ENCODE measurements at regions not wholly inside any gene's neighbourhood (a gene's known extent, or its start where the extent isn't known, plus 50 kb on each side); places are given as distances from the start of the nearest gene placed in this dataset.

- H3K9me3 ChIP-seq (ENCODE audit: control insufficient read depth, insufficient read depth, low read depth, low read length) = no peaks in the 10 kb centered on the region
- no peak overlapping the region for H3K27ac ChIP-seq (ENCODE audit: extremely low read depth, low read depth, low read length)
- H3K4me3 ChIP-seq (ENCODE audit: low read depth, low read length) = no peak overlapping the region
- no peaks in the 10 kb centered on the region for H3K4me1 ChIP-seq (ENCODE audit: control insufficient read depth, insufficient read depth, low read length)
- no peaks in the 10 kb centered on the region for H3K36me3 ChIP-seq (ENCODE audit: control insufficient read depth in 2 of 2, insufficient read depth in 1 of 2, low read length in 2 of 2)
- POLR2A ChIA-PET = no interaction called here
- CTCF ChIA-PET = no interaction called here
- TF ChIP-seq, protein P1, sequence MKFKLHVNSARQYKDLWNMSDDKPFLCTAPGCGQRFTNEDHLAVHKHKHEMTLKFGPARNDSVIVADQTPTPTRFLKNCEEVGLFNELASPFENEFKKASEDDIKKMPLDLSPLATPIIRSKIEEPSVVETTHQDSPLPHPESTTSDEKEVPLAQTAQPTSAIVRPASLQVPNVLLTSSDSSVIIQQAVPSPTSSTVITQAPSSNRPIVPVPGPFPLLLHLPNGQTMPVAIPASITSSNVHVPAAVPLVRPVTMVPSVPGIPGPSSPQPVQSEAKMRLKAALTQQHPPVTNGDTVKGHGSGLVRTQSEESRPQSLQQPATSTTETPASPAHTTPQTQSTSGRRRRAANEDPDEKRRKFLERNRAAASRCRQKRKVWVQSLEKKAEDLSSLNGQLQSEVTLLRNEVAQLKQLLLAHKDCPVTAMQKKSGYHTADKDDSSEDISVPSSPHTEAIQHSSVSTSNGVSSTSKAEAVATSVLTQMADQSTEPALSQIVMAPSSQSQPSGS (tag by site-specific recombination; IDR thresholded peaks at IDR 0.05; ENCODE audit: low read depth) = no peak
- TF ChIP-seq ZBTB17 (tag by site-specific recombination; IDR thresholded peaks at IDR 0.05) = no peak
- no peak for TF ChIP-seq TRIM28 (IDR thresholded peaks at IDR 0.05; ENCODE audit: borderline replicate concordance, low read length)
- no peak for TF ChIP-seq GLI2 (tag by site-specific recombination; IDR thresholded peaks at IDR 0.05; ENCODE audit: borderline replicate concordance, low read depth)
- TF ChIP-seq ZNF624 (tag by site-specific recombination; IDR thresholded peaks at IDR 0.05) = no peak
- no peak for TF ChIP-seq ZNF133 (tag by site-specific recombination; IDR thresholded peaks at IDR 0.05)
- TF ChIP-seq ZNF19 (tag by site-specific recombination; IDR thresholded peaks at IDR 0.05; ENCODE audit: low read depth) = no peak
- TF ChIP-seq ZNF837 (tag by site-specific recombination; IDR thresholded peaks at IDR 0.05) = no peak
- no peak for TF ChIP-seq ZNF223 (tag by site-specific recombination; IDR thresholded peaks at IDR 0.05)
- TF ChIP-seq ZNF768 (tag by site-specific recombination; IDR thresholded peaks at IDR 0.05) = no peak
- no peak for TF ChIP-seq REPIN1 (tag by site-specific recombination; IDR thresholded peaks at IDR 0.05; ENCODE audit: low read depth)
- no peak for TF ChIP-seq ZNF416 (tag by site-specific recombination; IDR thresholded peaks at IDR 0.05)
- TF ChIP-seq ZFHX2 (tag by site-specific recombination; conservative IDR thresholded peaks at IDR 0.05) = no peak
- no peak for TF ChIP-seq SETDB1 (IDR thresholded peaks at IDR 0.05; ENCODE audit: insufficient read length, low read length)
- no peak for TF ChIP-seq ZNF174 (tag by site-specific recombination; IDR thresholded peaks at IDR 0.05)
- no peak for TF ChIP-seq ZNF747 (tag by site-specific recombination; IDR thresholded peaks at IDR 0.05)
- TF ChIP-seq ZNF529 (tag by site-specific recombination; IDR thresholded peaks at IDR 0.05; ENCODE audit: insufficient replicate concordance) = no peak
- TF ChIP-seq, protein P2, sequence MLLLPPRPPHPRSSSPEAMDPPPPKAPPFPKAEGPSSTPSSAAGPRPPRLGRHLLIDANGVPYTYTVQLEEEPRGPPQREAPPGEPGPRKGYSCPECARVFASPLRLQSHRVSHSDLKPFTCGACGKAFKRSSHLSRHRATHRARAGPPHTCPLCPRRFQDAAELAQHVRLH (tag by site-specific recombination; IDR thresholded peaks at IDR 0.05) = no peak
- TF ChIP-seq ZNF707 (tag by site-specific recombination; IDR thresholded peaks at IDR 0.05) = no peak
- TF ChIP-seq HOXA7 (CRISPR knock-in tag; IDR thresholded peaks at IDR 0.05; ENCODE audit: borderline replicate concordance) = no peak
Observed at GRCh38 chr22:47248925-47249324, 486.5 kb downstream of the TBC1D22A start.

GRCh38 chr22:47247579-47248240, 485.3 kb downstream of the TBC1D22A start:
- ChIA-PET CTCF (no interaction called here), POLR2A (no interaction called here)
- H3K27ac ChIP-seq (ENCODE audit: extremely low read depth, low read depth, low read length) = no peak overlapping the region
- no peak overlapping the region for H3K4me3 ChIP-seq (ENCODE audit: low read depth, low read length)
- no peak for TF ChIP-seq ZNF37A (tag by site-specific recombination; IDR thresholded peaks at IDR 0.05)
- no peaks in the 10 kb centered on the region for H3K4me1 ChIP-seq (ENCODE audit: control insufficient read depth, insufficient read depth, low read length)
- no peaks in the 10 kb centered on the region for H3K36me3 ChIP-seq (ENCODE audit: control insufficient read depth in 2 of 2, insufficient read depth in 1 of 2, low read length in 2 of 2)
- H3K9me3 ChIP-seq (ENCODE audit: control insufficient read depth, insufficient read depth, low read depth, low read length) = no peaks in the 10 kb centered on the region

DNA sequence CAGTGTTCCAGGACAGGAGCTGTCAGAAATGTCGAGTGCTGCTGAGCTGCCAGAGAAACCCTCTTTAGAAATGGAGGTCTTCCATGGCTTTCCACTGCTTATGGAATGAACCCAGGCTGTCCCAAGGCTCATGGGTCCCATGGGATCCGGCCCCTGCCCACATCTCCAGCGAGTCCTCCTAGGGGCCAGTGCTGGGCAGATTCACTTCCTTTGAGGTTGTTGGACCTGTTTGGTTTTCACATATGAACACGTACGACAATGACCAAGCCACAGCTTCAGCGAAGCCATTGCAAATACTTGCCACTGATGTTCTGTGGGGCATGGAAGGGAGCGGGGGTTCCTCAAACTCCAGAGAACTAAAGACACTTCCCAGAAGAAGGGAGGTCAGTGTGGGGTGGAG, 483.3 kb downstream of the TBC1D22A start:
- Histone ChIP-seq H3K4me3 (ENCODE audit: low read depth, low read length) (no peak overlapping the region), H3K36me3 (ENCODE audit: control insufficient read depth in 2 of 2, insufficient read depth in 1 of 2, low read length in 2 of 2) (no peaks in the 10 kb centered on the region), H3K27ac (ENCODE audit: extremely low read depth, low read depth, low read length) (no peak overlapping the region), H3K9me3 (ENCODE audit: control insufficient read depth, insufficient read depth, low read depth, low read length) (no peaks in the 10 kb centered on the region), H3K4me1 (ENCODE audit: control insufficient read depth, insufficient read depth, low read length) (no peaks in the 10 kb centered on the region)
- CTCF ChIA-PET = no interaction called here
- POLR2A ChIA-PET = no interaction called here
- TF ChIP-seq ZNF558 (tag by site-specific recombination; IDR thresholded peaks at IDR 0.05) (no peak), BCL11B (tag by site-specific recombination; IDR thresholded peaks at IDR 0.05; ENCODE audit: low read depth) (no peak), ZNF629 (tag by site-specific recombination; IDR thresholded peaks at IDR 0.05) (no peak), ZNF423 (tag by site-specific recombination; IDR thresholded peaks at IDR 0.05) (no peak), OVOL3 (tag by site-specific recombination; IDR thresholded peaks at IDR 0.05) (no peak), ZNF501 (tag by site-specific recombination; IDR thresholded peaks at IDR 0.05) (no peak), ZFP37 (tag by site-specific recombination; IDR thresholded peaks at IDR 0.05) (no peak), ZNF561 (tag by site-specific recombination; IDR thresholded peaks at IDR 0.05; ENCODE audit: borderline replicate concordance) (no peak), ZNF555 (tag by site-specific recombination; conservative IDR thresholded peaks at IDR 0.05) (no peak), SCRT1 (tag by site-specific recombination; IDR thresholded peaks at IDR 0.05; ENCODE audit: borderline replicate concordance) (no peak), ZNF660 (tag by site-specific recombination; IDR thresholded peaks at IDR 0.05) (no peak), ZFHX2 (tag by site-specific recombination; conservative IDR thresholded peaks at IDR 0.05) (no peak)
- TF ChIP-seq, protein P3, sequence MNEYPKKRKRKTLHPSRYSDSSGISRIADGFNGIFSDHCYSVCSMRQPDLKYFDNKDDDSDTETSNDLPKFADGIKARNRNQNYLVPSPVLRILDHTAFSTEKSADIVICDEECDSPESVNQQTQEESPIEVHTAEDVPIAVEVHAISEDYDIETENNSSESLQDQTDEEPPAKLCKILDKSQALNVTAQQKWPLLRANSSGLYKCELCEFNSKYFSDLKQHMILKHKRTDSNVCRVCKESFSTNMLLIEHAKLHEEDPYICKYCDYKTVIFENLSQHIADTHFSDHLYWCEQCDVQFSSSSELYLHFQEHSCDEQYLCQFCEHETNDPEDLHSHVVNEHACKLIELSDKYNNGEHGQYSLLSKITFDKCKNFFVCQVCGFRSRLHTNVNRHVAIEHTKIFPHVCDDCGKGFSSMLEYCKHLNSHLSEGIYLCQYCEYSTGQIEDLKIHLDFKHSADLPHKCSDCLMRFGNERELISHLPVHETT (tag by site-specific recombination; IDR thresholded peaks at IDR 0.05) = no peak
